Mucosa of descending colon (tissue), 3 donors: ENCODE measurements at regions not wholly inside any gene's neighbourhood (a gene's known extent, or its start where the extent isn't known, plus 50 kb on each side); places are given as distances from the start of the nearest gene placed in this dataset.

Source experiments
- ATAC-seq: fragments of 200-7000 bp; cut with Tn5 transposase; one replicate; pipeline ENCODE4 v1.9.1; 2020; ENCODE audit warnings: mild to moderate bottlenecking, moderate library complexity
- DNase-seq, 3 donors: peaks; one replicate each; pipeline ENCODE4 v3.0.0-alpha.2; 2020
- H3K36me3 ChIP-seq: fragments of 200-600 bp; one replicate; pipeline ENCODE4 v1.8.0; 2021; ENCODE audit warnings: low read depth, mild to moderate bottlenecking
- H3K4me1 ChIP-seq: fragments of 200-600 bp; one replicate; pipeline ENCODE4 v1.8.0; 2021; ENCODE audit warnings: low read depth, mild to moderate bottlenecking
- H3K4me3 ChIP-seq: fragments of 200-600 bp; one replicate; pipeline ENCODE4 v1.8.0; 2021; ENCODE audit warnings: mild to moderate bottlenecking
- H3K9me3 ChIP-seq: fragments of 200-600 bp; one replicate; pipeline ENCODE4 v1.8.0; 2021; ENCODE audit warnings: mild to moderate bottlenecking
- intact Hi-C, 2 donors: fragments of 100-400 bp; cut with DNase I in 1 of 2; cut with micrococcal nuclease in 1 of 2; formaldehyde crosslinking; loops; one replicate each; pipeline versions ENCODE4 v1.11.0 to v1.11.1; 2022; cut with DNase I, micrococcal nuclease
- TF ChIP-seq, protein P1 (sequence below): fragments of 200-600 bp; IDR thresholded peaks from one replicate; pipeline ENCODE4 v1.8.0; 2022; ENCODE audit warnings: antibody characterized with exemption, mild to moderate bottlenecking
- donor health status: DM: no; HTN: no; CAD: no; lungs with moderate emphysema.
- donor health status: DM: no; HTN: no; CAD: no.
- donor health status: DM: no; HTN: yes; CAD: no.

GRCh38 chr13:22828081-22828480, 352.7 kb upstream of the SGCG start:
- no peaks in the 10 kb centered on the region for H3K36me3 ChIP-seq
- TF ChIP-seq, protein P1, sequence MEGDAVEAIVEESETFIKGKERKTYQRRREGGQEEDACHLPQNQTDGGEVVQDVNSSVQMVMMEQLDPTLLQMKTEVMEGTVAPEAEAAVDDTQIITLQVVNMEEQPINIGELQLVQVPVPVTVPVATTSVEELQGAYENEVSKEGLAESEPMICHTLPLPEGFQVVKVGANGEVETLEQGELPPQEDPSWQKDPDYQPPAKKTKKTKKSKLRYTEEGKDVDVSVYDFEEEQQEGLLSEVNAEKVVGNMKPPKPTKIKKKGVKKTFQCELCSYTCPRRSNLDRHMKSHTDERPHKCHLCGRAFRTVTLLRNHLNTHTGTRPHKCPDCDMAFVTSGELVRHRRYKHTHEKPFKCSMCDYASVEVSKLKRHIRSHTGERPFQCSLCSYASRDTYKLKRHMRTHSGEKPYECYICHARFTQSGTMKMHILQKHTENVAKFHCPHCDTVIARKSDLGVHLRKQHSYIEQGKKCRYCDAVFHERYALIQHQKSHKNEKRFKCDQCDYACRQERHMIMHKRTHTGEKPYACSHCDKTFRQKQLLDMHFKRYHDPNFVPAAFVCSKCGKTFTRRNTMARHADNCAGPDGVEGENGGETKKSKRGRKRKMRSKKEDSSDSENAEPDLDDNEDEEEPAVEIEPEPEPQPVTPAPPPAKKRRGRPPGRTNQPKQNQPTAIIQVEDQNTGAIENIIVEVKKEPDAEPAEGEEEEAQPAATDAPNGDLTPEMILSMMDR: no peak

GRCh38 chr13:22836475-22836874, 344.3 kb upstream of the SGCG start:
- TF ChIP-seq, protein P1: no peak
- DNase-seq: no peak
- intact Hi-C loops: no loop called here
- Histone ChIP-seq H3K9me3 (no peaks in the 10 kb centered on the region), H3K4me1 (no peaks in the 10 kb centered on the region), H3K36me3 (no peaks in the 10 kb centered on the region), H3K4me3 (no peak overlapping the region)
- ATAC-seq: no peak

More at GRCh38 chr13:22828081-22828480, 352.7 kb upstream of the SGCG start:
- no peak for ATAC-seq
- no peaks in the 10 kb centered on the region for H3K4me1 ChIP-seq
- H3K4me3 ChIP-seq: no peak overlapping the region
- no peak for DNase-seq
- intact Hi-C loops: no loop called here
- H3K9me3 ChIP-seq: no peaks in the 10 kb centered on the region

DNA sequence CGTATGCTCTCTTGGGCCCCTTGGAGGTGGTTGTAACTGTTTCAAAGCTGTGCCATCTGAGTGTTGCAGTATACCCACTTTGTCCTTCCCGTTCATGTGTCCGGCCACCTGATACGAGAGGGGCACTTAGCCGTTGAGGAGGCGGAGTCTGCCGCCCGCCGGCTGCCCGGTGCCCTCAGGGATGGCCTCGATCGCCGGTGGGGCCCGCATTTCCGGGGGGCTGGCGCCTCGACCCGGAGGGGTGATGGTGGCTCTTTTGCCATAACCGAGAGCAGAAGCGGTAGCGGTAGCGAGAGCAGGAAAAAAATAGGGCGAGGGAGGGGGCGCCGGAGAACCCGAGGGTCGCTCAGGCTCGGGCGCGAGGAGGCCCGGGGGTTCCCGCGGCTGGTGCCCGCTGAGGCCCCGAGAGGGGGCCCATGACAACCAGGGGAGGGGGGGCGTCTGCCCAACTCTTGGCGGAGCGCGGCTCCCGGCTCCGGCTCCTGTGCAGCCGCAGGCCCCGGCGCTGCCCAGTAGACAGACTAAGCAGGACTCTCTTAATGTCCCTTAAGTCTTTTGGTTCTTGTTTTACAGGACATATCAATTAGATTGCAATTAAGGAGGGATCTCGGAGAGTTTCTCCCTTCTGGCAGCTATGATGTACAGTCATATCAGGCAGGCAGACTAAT, 342.7 kb upstream of the SGCG start:
- Histone ChIP-seq H3K4me3 (no peak overlapping the region), H3K4me1 (no peaks in the 10 kb centered on the region), H3K36me3 (no peaks in the 10 kb centered on the region), H3K9me3 (no peaks in the 10 kb centered on the region)
- intact Hi-C loops: no loop called here
- no peak for DNase-seq
- TF ChIP-seq, protein P1: no peak
- ATAC-seq: no peak

DNA sequence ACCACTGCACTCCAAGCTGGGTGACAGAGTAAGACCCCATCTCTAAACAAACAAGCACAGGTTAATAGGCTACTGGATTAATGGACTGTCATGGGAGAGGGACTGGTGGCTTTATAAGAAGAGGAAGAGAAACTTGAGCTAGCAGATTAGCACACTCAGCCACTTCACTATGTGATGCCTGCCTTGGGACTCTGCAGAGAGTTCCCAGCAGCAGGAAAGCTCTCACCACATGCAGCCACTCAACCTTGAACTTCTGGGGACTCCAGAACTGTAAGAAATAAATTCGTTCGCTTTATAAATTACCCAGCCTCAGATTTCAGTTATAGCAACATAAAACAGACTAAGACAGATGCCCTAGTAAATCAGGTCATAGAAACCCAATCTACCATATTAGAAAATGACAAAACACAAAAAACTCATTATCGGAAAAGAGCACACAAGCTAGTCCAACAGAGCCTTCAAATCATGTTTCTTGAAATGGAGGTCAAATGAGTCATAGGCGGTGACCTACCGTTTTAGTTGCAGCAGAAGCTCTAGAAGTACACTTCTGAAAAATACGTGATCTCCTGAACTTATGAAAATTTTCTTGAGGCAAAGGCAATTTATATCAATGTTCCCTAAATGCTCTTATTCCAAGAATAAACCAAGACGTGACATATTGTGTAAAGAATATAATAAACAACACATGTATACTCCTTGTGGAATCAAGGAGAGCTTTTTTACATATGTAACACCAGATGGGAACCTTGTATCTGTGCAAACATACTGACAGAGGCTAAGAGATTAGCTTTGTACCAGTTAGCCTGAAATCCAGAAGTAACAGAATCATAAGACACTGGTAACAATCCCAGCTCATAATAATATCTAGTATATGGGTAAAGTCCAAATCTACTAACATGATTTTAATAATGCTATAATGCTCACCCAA, 340.9 kb upstream of the SGCG start:
- no peak for ATAC-seq
- Histone ChIP-seq H3K4me3 (no peak overlapping the region), H3K36me3 (no peaks in the 10 kb centered on the region), H3K9me3 (no peaks in the 10 kb centered on the region), H3K4me1 (no peaks in the 10 kb centered on the region)
- TF ChIP-seq, protein P1: no peak
- intact Hi-C loops: no loop called here
- DNase-seq: no peak

- no peaks in the 10 kb centered on the region for H3K9me3 ChIP-seq
- no peaks in the 10 kb centered on the region for H3K36me3 ChIP-seq
- ATAC-seq (no peak), DNase-seq (no peak)
- TF ChIP-seq, protein P1: no peak
- intact Hi-C loops: no loop called here
- no peak overlapping the region for H3K4me3 ChIP-seq
- no peaks in the 10 kb centered on the region for H3K4me1 ChIP-seq
Observed at GRCh38 chr13:22846551-22846950, 334.2 kb upstream of the SGCG start.
